GM19193 (cell line): ENCODE measurements at regions not wholly inside any gene's neighbourhood (a gene's known extent, or its start where the extent isn't known, plus 50 kb on each side); places are given as distances from the start of the nearest gene placed in this dataset.

ENCODE experiments used
- POLR2A ChIP-seq: IDR thresholded peaks from 4 replicates; pipeline ENCODE4 v1.6.1; 2011; ENCODE audit not compliant: insufficient read depth, insufficient read length; ENCODE audit errors: extremely low read depth

GRCh38 chr14:71471634-71472355 is 460.4 kb upstream of the RGS6 start:
- TF ChIP-seq POLR2A = no peak

GRCh38 chr14:71472356-71473340 is 459.6 kb upstream of the RGS6 start:
- TF ChIP-seq POLR2A = no peak

DNA sequence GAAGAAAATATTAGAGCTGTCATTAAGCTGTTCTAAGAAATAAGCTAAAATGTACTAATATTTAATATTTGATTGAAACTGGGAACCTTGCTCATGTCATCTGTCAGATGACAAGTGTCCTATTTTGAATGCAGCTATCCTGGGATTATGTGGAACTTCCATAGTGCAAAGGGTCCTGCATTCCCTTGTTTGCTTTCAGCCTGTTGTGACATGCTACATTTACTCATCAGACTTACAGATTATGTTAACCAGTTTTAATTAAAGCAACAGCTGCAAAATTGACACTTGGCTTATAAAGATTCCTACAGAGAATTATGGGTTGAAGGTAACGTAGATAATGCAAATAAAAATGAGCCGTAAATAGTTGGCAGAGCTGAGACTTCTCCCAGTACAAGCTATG is 458.4 kb upstream of the RGS6 start:
- no peak for TF ChIP-seq POLR2A

DNA sequence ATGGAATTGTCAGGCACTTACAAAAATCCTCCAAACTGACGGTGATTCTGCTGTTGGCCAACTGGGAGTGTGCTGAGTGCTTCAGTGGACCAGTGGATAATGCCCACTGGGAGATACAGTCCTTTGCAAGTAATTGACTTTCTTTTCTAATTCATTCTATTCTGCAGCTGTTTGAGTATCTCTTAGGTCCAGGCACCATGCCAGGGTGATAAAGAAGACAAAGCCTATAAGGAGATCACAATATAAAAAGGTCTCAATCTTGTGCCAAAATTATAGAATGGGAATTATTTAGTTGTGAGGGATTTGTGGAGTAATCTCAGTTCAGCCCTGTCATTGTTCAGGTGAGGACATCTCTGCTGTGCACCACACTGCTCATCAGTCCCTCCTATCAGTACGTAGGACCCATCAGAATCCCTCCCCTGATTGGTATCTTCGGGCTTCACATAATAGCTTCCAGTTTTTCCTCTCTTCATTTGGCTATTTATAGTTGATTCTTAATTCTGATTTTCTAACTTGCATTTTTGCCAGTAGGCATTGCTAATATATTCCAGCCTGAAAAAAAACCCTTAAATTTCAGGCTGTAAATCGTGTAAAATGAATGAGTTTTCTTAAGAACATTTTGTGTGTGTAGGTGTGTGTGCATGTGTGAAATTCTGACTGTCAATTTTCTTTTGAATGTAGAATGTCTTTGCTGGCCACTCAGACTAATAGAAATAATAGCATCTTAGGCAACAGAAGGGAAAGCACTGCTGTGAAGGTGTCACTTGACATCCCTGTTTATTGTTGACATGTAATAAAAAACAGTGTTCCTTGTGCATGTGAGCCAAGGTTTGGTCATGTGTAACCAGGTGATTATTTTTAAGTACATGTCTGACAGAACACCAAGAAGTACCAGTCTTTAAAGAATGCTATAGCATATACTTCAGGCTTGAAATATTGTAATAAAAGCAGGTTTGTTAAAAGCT is 457.6 kb upstream of the RGS6 start:
- no peak for TF ChIP-seq POLR2A

GRCh38 chr14:71475916-71476315 is 456.3 kb upstream of the RGS6 start:
- TF ChIP-seq POLR2A = no peak

DNA sequence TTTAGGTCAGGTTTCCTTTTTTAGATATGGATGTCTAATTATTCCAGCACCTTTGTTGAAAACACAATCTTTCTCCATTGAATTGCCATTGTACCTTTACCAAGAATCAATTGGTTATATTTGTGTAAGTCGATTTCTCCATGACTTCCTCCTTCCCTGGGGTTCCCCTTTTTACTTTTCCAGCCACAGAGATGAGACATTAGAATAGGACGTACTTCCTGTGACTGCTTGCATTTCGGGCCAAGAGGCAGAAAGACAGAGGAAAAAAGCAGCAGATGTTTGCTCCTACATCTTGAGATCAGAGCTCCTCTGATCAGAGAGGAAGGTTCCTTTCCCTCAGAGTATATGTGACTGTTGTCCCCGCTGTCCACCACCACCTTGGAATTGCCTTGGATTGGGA is 453.7 kb upstream of the RGS6 start:
- TF ChIP-seq POLR2A = no peak

- TF ChIP-seq POLR2A = no peak
These were observed 451.1 kb upstream of the RGS6 start for GRCh38 chr14:71481021-71481654.

GRCh38 chr14:71482671-71483070 is 449.6 kb upstream of the RGS6 start:
- no peak for TF ChIP-seq POLR2A

DNA sequence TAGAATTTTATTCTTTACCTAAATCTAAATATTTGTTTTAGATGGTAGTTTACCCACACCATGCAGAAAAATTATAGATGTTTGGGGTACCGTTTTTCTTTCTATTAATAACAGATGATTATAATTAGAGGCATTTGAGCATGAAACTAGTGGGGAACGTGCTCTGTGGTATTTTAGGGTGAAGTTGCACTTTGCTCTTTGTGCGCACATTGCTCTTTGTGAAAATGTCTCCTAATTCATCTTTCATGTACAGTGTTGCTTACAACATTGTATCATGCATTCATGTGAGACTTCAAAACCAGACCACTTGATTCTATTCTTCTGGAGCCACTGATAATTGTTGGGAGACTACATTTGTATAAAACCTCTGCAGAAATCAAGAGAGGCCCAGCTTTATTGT is 449.1 kb upstream of the RGS6 start:
- no peak for TF ChIP-seq POLR2A

DNA sequence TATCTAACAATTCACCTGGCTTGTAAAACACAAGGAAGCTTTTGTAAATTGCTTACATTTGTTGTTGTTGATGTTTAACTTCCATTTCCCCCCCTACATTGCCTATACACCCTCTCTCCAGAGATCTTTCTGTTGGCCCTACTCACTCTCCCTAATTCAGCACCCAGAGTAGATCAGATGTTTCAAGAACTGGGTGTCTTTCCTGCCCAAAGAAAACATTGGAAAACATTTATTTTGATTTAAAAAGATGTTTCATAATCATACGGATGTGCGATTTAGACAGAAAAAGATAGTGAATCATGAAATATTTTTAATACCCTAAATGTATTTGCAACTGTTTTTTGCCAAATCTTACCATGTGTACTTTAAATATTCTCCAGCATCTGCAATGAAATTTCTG is 446.4 kb upstream of the RGS6 start:
- no peak for TF ChIP-seq POLR2A

- no peak for TF ChIP-seq POLR2A
These were observed 445.9 kb upstream of the RGS6 start for GRCh38 chr14:71486279-71486678.

- no peak for TF ChIP-seq POLR2A
These were observed 444.8 kb upstream of the RGS6 start for GRCh38 chr14:71487449-71487848.

DNA sequence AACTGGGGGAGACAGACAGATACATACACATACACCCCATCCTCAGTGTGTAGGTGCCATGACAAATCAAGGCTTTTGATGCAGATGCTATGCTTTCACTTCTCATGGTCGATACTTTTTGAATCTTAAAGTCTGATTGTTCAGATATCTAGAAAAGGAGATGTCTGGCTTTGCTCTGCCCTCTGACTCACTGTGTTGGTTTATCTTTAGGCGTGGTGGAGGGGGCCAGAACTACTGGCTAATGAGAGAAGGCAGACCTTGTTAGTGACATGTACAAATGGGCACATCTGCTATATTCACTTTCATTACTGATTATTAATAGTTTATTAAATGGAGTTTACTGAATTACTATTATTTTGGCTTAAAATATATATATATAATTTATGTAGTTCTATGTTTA is 444.3 kb upstream of the RGS6 start:
- no peak for TF ChIP-seq POLR2A

DNA sequence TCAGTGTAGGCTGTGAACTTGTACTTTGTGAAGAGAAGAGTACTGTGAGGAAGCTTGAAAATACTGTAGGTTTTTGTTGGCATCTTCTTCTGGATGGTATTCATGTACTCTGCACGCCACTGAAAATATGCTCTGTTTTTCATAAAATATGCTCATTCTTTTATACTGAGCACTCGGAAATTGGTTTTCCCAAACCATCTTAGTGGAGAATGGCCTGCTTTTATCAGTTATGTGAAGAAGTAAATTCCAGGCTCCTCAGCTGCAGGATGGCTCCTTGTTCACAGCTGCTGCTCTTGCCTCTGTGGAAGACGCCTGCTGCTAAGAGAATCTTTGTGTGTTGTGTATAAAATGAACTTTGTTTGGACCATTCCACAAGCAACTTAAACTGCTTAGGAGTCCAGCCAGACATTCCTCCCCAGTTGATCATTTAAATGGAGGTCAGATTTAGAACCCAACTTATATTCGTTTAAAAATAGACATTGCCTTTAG is 443.5 kb upstream of the RGS6 start:
- no peak for TF ChIP-seq POLR2A
